ENCODE measurements at regions not wholly inside any gene's neighbourhood (a gene's known extent, or its start where the extent isn't known, plus 50 kb on each side); places are given as distances from the start of the nearest gene placed in this dataset.

- no peak for DNase-seq
Observed at GRCh38 chr11:86726118-86726753, 53.8 kb upstream of the ME3 start.

- no peak for DNase-seq
Observed at GRCh38 chr11:86724137-86724536, 51.7 kb upstream of the ME3 start.

DNA sequence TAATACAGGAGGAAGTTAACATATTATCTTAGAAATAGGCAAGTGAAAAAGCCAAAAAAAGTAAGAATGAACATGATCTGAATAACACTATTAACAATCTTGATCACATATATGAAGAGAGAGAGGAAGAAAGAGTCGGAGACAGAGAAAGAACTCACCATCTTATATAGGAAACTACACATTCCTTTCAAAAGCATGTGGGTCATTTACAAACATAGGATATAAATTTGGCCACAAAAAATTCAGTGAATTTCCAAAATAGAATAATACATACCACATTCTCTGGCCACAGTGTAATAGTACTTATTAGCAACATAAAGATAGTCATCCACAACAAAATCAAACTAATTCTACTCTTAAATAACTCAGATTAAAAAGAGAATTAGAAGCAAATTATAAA lies 50.9 kb upstream of the ME3 start:
- DNase-seq: no peak

GRCh38 chr11:86722748-86723147 lies 50.3 kb upstream of the ME3 start:
- no peak for DNase-seq
